ENCODE measurements at regions not wholly inside any gene's neighbourhood (a gene's known extent, or its start where the extent isn't known, plus 50 kb on each side); places are given as distances from the start of the nearest gene placed in this dataset.
"Not testable (repeated sequence)": the region's sequence is repeated elsewhere in the genome, so short reads cannot be mapped to it uniquely, and the experiment has no call there.

GRCh38 chr3:106840319-106840718 lies 536.9 kb upstream of the CCDC54 start:
- no peak overlapping the region for H3K4me3 ChIP-seq (ENCODE audit: low read depth, low read length)
- no peak for TF ChIP-seq CTCF (IDR thresholded peaks at IDR 0.05; ENCODE audit: low read depth, low read length)

GRCh38 chr3:106842151-106842550 lies 535.1 kb upstream of the CCDC54 start:
- no peak for TF ChIP-seq CTCF (IDR thresholded peaks at IDR 0.05; ENCODE audit: low read depth, low read length)

GRCh38 chr3:106844638-106845037 lies 532.6 kb upstream of the CCDC54 start:
- no peak overlapping the region for H3K4me3 ChIP-seq (ENCODE audit: low read depth, low read length)
- TF ChIP-seq CTCF (IDR thresholded peaks at IDR 0.05; ENCODE audit: low read depth, low read length): no peak

More at GRCh38 chr3:106842151-106842550, 535.1 kb upstream of the CCDC54 start:
- no peak overlapping the region for H3K4me3 ChIP-seq (ENCODE audit: low read depth, low read length)

GRCh38 chr3:106848099-106848498 lies 529.1 kb upstream of the CCDC54 start:
- TF ChIP-seq CTCF (IDR thresholded peaks at IDR 0.05; ENCODE audit: low read depth, low read length): no peak

GRCh38 chr3:106850437-106850836 lies 526.8 kb upstream of the CCDC54 start:
- no peak for TF ChIP-seq CTCF (IDR thresholded peaks at IDR 0.05; ENCODE audit: low read depth, low read length)
- H3K4me3 ChIP-seq (ENCODE audit: low read depth, low read length): no peak overlapping the region

More at GRCh38 chr3:106848099-106848498, 529.1 kb upstream of the CCDC54 start:
- H3K4me3 ChIP-seq (ENCODE audit: low read depth, low read length): no peak overlapping the region

GRCh38 chr3:106858321-106858720 lies 518.9 kb upstream of the CCDC54 start:
- not testable (repeated sequence) for H3K4me3 ChIP-seq (ENCODE audit: low read depth, low read length)

GRCh38 chr3:106860182-106860581 lies 517.1 kb upstream of the CCDC54 start:
- no peak for TF ChIP-seq CTCF (IDR thresholded peaks at IDR 0.05; ENCODE audit: low read depth, low read length)
- no peak overlapping the region for H3K4me3 ChIP-seq (ENCODE audit: low read depth, low read length)

- no peak for TF ChIP-seq CTCF (IDR thresholded peaks at IDR 0.05; ENCODE audit: low read depth, low read length)
- no peak overlapping the region for H3K4me3 ChIP-seq (ENCODE audit: low read depth, low read length)
These were observed 515.2 kb upstream of the CCDC54 start for GRCh38 chr3:106862067-106862466.

Measured in WI38 (cell line).